ENCODE measurements at regions not wholly inside any gene's neighbourhood (a gene's known extent, or its start where the extent isn't known, plus 50 kb on each side); places are given as distances from the start of the nearest gene placed in this dataset.

DNA sequence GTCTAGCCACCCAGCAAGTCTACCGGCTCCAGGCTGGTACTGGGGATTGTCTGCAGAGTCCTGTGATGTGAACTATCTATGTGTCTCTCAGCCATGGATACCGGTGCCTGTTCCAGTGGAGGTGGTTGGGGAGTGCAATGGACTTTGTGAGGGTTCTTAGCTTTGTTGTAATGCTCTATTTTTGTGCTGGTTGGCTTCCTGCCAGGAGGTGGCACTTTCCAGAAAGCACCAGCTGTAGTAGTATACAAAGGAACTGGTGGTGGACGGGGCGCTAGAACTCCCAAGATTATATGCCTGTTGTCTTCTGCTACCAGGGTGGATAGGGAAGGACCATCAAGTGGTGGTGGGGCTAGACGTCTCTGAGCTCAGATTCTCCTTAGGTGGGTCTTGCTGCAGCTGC lies 306.4 kb upstream of the POF1B start:
- TF ChIP-seq, protein P1, sequence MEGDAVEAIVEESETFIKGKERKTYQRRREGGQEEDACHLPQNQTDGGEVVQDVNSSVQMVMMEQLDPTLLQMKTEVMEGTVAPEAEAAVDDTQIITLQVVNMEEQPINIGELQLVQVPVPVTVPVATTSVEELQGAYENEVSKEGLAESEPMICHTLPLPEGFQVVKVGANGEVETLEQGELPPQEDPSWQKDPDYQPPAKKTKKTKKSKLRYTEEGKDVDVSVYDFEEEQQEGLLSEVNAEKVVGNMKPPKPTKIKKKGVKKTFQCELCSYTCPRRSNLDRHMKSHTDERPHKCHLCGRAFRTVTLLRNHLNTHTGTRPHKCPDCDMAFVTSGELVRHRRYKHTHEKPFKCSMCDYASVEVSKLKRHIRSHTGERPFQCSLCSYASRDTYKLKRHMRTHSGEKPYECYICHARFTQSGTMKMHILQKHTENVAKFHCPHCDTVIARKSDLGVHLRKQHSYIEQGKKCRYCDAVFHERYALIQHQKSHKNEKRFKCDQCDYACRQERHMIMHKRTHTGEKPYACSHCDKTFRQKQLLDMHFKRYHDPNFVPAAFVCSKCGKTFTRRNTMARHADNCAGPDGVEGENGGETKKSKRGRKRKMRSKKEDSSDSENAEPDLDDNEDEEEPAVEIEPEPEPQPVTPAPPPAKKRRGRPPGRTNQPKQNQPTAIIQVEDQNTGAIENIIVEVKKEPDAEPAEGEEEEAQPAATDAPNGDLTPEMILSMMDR (IDR thresholded peaks at IDR 0.05): no peak
- no peak for TF ChIP-seq POLR2A (IDR thresholded peaks at IDR 0.05)

Measured in esophagus squamous epithelium (tissue), 4 donors.